ENCODE measurements at regions not wholly inside any gene's neighbourhood (a gene's known extent, or its start where the extent isn't known, plus 50 kb on each side); places are given as distances from the start of the nearest gene placed in this dataset.

GRCh38 chr3:159882367-159882766, 106.3 kb upstream of the IL12A start:
- H3K4me3 ChIP-seq: no peak overlapping the region
- no peaks in the 10 kb centered on the region for H4K20me1 ChIP-seq (ENCODE audit: insufficient read depth, poor library complexity, severe bottlenecking)
- no peak for DNase-seq (ENCODE audit: low spot score)
- no peaks in the 10 kb centered on the region for H3K36me3 ChIP-seq (replicated peaks; ENCODE audit: insufficient read depth, low read depth)
- H3K4me1 ChIP-seq (ENCODE audit: insufficient read depth): peaks cover 5% of the 10 kb centered on the region
- H2AFZ ChIP-seq: no peak overlapping the region
- no peaks in the 10 kb centered on the region for H3K79me2 ChIP-seq
- no peak overlapping the region for H3K4me2 ChIP-seq
- peak overlapping the region; percentile 3 for H3K27ac ChIP-seq
- no peaks in the 10 kb centered on the region for H3K27me3 ChIP-seq
- H3K9me2 ChIP-seq (replicated peaks; ENCODE audit: insufficient read depth): no peaks in the 10 kb centered on the region
- no peak for TF ChIP-seq CTCF (IDR thresholded peaks at IDR 0.05; ENCODE audit: poor library complexity)
- no peak for TF ChIP-seq EZH2 (IDR thresholded peaks at IDR 0.05; ENCODE audit: borderline replicate concordance)
- TF ChIP-seq EZH2phosphoT487 (IDR thresholded peaks at IDR 0.05; ENCODE audit: low read depth, severe bottlenecking, unreplicated experiment): no peak
- whole genome bisulfite sequencing (ENCODE audit: low lambda C conversion rate, missing lambda C conversion rate): 95% methylated on average over 3 of the region's 3 CpGs
- H3K9me3 ChIP-seq (ENCODE audit: low read depth): no peaks in the 10 kb centered on the region

DNA sequence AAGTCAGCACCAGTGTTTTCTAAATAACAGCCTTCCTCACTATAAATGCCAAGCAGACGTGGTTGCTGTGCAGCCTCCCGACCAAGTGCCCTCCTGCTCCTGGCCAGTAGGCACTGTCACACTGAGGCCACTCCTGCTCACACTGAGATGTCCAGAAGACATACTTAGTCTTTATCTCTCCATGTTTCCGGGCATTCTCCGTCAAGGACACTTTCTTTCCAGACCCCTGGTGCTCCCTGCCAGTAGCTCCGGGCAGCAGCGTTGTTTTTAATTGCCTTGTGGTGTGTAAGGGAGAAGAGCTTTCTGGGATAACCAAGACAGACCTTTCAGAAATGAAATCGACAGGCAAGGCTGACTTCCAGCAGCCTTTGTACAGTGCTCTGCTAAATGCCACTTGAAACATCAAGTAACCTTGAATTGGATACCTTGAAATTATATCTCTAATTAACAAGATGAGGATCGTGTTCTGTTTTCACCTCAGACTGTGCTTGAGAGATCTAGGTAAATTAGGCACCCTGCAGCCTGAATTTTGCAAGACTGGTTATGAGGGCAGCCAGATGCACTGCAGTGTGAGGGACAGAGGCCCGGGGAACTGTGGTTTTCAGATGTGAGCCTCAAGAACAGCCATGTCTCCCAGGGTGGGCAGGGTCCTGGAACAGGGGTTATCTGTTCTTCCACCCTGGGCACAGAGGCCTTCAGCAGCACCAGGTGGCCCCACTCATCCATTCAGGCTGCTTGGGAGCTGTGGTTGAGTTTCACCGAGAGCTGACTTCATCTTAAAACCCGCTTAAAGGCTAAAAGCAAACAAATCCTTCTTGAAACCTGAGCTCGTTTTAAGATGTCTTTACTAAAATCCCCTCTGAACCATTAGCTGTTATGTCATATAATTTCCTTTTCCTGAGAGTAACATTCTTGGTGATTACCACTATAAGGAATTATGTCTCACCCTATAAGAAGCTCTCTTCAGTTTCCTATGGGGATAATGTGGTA, 105.5 kb upstream of the IL12A start:
- Histone ChIP-seq H3K27ac (peak overlapping the region; percentile 26), H3K4me2 (peak overlapping the region; percentile 34), H2AFZ (no peak overlapping the region), H3K4me3 (no peak overlapping the region), H3K36me3 (replicated peaks; ENCODE audit: insufficient read depth, low read depth) (no peaks in the 10 kb centered on the region), H3K27me3 (no peaks in the 10 kb centered on the region), H3K9me2 (replicated peaks; ENCODE audit: insufficient read depth) (no peaks in the 10 kb centered on the region), H3K9me3 (ENCODE audit: low read depth) (no peaks in the 10 kb centered on the region), H3K79me2 (no peaks in the 10 kb centered on the region), H4K20me1 (ENCODE audit: insufficient read depth, poor library complexity, severe bottlenecking) (no peaks in the 10 kb centered on the region), H3K4me1 (ENCODE audit: insufficient read depth) (peaks cover 5% of the 10 kb centered on the region)
- TF ChIP-seq CTCF (IDR thresholded peaks at IDR 0.05; ENCODE audit: poor library complexity) (no peak), EZH2 (IDR thresholded peaks at IDR 0.05; ENCODE audit: borderline replicate concordance) (no peak), EZH2phosphoT487 (IDR thresholded peaks at IDR 0.05; ENCODE audit: low read depth, severe bottlenecking, unreplicated experiment) (no peak)
- 51% methylated on average over 12 of the region's 12 CpGs for WGBS (ENCODE audit: low lambda C conversion rate, missing lambda C conversion rate)
- DNase-seq (ENCODE audit: low spot score): no peak

- H3K4me1 ChIP-seq (ENCODE audit: insufficient read depth): peaks cover 5% of the 10 kb centered on the region
Observed at GRCh38 chr3:159884661-159885402, 103.8 kb upstream of the IL12A start.

More at GRCh38 chr3:159884661-159885402, 103.8 kb upstream of the IL12A start:
- H3K79me2 ChIP-seq: no peaks in the 10 kb centered on the region
- no peaks in the 10 kb centered on the region for H3K9me2 ChIP-seq (replicated peaks; ENCODE audit: insufficient read depth)
- H2AFZ ChIP-seq: no peak overlapping the region
- DNase-seq (ENCODE audit: low spot score): peak; percentile 55
- no peak overlapping the region for H3K4me2 ChIP-seq
- H4K20me1 ChIP-seq (ENCODE audit: insufficient read depth, poor library complexity, severe bottlenecking): no peaks in the 10 kb centered on the region
- no peaks in the 10 kb centered on the region for H3K27me3 ChIP-seq
- H3K4me3 ChIP-seq: no peak overlapping the region
- whole genome bisulfite sequencing (ENCODE audit: low lambda C conversion rate, missing lambda C conversion rate): 77% methylated on average over 3 of the region's 3 CpGs
- no peak overlapping the region for H3K27ac ChIP-seq
- no peaks in the 10 kb centered on the region for H3K9me3 ChIP-seq (ENCODE audit: low read depth)
- no peak for TF ChIP-seq EZH2 (IDR thresholded peaks at IDR 0.05; ENCODE audit: borderline replicate concordance)
- no peak for TF ChIP-seq EZH2phosphoT487 (IDR thresholded peaks at IDR 0.05; ENCODE audit: low read depth, severe bottlenecking, unreplicated experiment)
- TF ChIP-seq CTCF (IDR thresholded peaks at IDR 0.05; ENCODE audit: poor library complexity): peak; percentile 56
- H3K36me3 ChIP-seq (replicated peaks; ENCODE audit: insufficient read depth, low read depth): no peaks in the 10 kb centered on the region

Measured in hepatocyte (in vitro differentiated cells).